SK-N-SH (cell line): ENCODE measurements at regions not wholly inside any gene's neighbourhood (a gene's known extent, or its start where the extent isn't known, plus 50 kb on each side); places are given as distances from the start of the nearest gene placed in this dataset.

Experiments
- CTCF ChIA-PET: fragments of 300-600, 350-600 bp; formaldehyde crosslinking; extraction: SDS; loops from one replicate; lab custom pipeline; 2021; lab: Yijun Ruan, JAX
- POLR2A ChIA-PET: fragments of 350-600 bp; sonication (Branson Sonifier 250); formaldehyde crosslinking; extraction: SDS; loops from one replicate; lab custom pipeline; 2020; ENCODE audit warnings: antibody characterized with exemption, inconsistent platforms; lab: Yijun Ruan, JAX
- DNase-seq: peaks from one replicate; pipeline ENCODE4 v3.0.0; 2012
- H2AFZ ChIP-seq: fragments of 200-600 bp; sonication (generic); 2 replicates; pipeline ENCODE4 v1.8.1; 2016; ENCODE audit warnings: antibody characterized with exemption, mild to moderate bottlenecking, low read depth
- H3F3A ChIP-seq: fragments of 200-600 bp; sonication (generic); replicated peaks from 2 replicates; pipeline ENCODE3; 2016; ENCODE audit warnings: antibody characterized with exemption, mild to moderate bottlenecking; ENCODE audit not compliant: insufficient read depth
- H3K27ac ChIP-seq, 2 experiments: fragments of 200-500 bp in 1 of 2; fragments of 200-600 bp in 1 of 2; sonication (Bioruptor generic) in 1 of 2; sonication (generic), shearing (Covaris generic) in 1 of 2; 2 replicates each; pipeline versions ENCODE4 v1.5.1 to v1.6.1; 2014 to 2016; ENCODE audit warnings: low read depth in 2 of 2, inconsistent platforms in 1 of 2, low read length in 1 of 2, mild to moderate bottlenecking in 1 of 2, mixed read lengths in 1 of 2
- H3K27me3 ChIP-seq: fragments of 200-600 bp; sonication (generic), shearing (Covaris generic); 2 replicates; pipeline ENCODE4 v1.6.1; 2016; ENCODE audit warnings: mixed run types; ENCODE audit not compliant: insufficient read depth
- H3K36me3 ChIP-seq, 2 experiments: fragments of 200-500 bp in 1 of 2; fragments of 200-600 bp in 1 of 2; sonication (Bioruptor generic) in 1 of 2; sonication (generic) in 1 of 2; replicated peaks in 1 of 2; 2 replicates each; pipeline versions ENCODE3 to v1.5.1; 2014 to 2016; ENCODE audit warnings: low read length in 1 of 2, mild to moderate bottlenecking in 1 of 2; ENCODE audit not compliant: insufficient read depth in 2 of 2, control insufficient read depth in 1 of 2
- H3K4me1 ChIP-seq, 2 experiments: fragments of 200-500 bp in 1 of 2; fragments of 200-600 bp in 1 of 2; sonication (Bioruptor generic) in 1 of 2; sonication (generic), shearing (Covaris generic) in 1 of 2; 2 replicates each; pipeline versions ENCODE4 v1.5.1 to v1.6.1; 2014 to 2016; ENCODE audit warnings: low read depth in 1 of 2, low read length in 1 of 2, mixed run types in 1 of 2; ENCODE audit not compliant: insufficient read depth in 2 of 2, control insufficient read depth in 1 of 2
- H3K4me2 ChIP-seq: fragments of 200-600 bp; sonication (generic), shearing (Covaris generic); 2 replicates; pipeline ENCODE4 v1.6.1; 2017; ENCODE audit warnings: mixed run types
- H3K4me3 ChIP-seq, 2 experiments: fragments of 200-500 bp in 1 of 2; fragments of 200-600 bp in 1 of 2; sonication (Bioruptor generic) in 1 of 2; sonication (generic), shearing (Covaris generic) in 1 of 2; 2 replicates each; pipeline versions ENCODE4 v1.5.1 to v1.8.1; 2014 to 2016; ENCODE audit warnings: low read depth in 2 of 2, inconsistent platforms in 1 of 2, low read length in 1 of 2, mild to moderate bottlenecking in 1 of 2, mixed read lengths in 1 of 2, moderate library complexity in 1 of 2
- H3K79me2 ChIP-seq: fragments of 200-600 bp; sonication (generic); 2 replicates; pipeline ENCODE4 v1.8.1; 2017; ENCODE audit warnings: mild to moderate bottlenecking; ENCODE audit not compliant: insufficient read depth
- H3K9ac ChIP-seq: fragments of 200-600 bp; sonication (generic); 2 replicates; pipeline ENCODE4 v1.6.1; 2017; ENCODE audit warnings: mixed run types
- H3K9me2 ChIP-seq: fragments of 200-600 bp; sonication (generic); 2 replicates; pipeline ENCODE4 v1.6.1; 2017; ENCODE audit warnings: mixed run types
- H3K9me3 ChIP-seq: fragments of 200-600 bp; sonication (generic); 2 replicates; pipeline ENCODE4 v1.6.1; 2017; ENCODE audit warnings: mixed run types, mild to moderate bottlenecking, moderate library complexity
- H4K20me1 ChIP-seq: fragments of 200-600 bp; sonication (generic); 2 replicates; pipeline ENCODE4 v1.6.1; 2017; ENCODE audit warnings: mild to moderate bottlenecking, mixed run types; ENCODE audit not compliant: insufficient read depth
- ELF1 ChIP-seq: IDR thresholded peaks from 2 replicates; pipeline ENCODE4 v1.4.0; 2012
- EP300 ChIP-seq, 2 experiments: IDR thresholded peaks; 2 replicates each; pipeline versions ENCODE4 v1.4.0 to v1.6.1; 2012; ENCODE audit warnings: borderline replicate concordance in 1 of 2, low read depth in 1 of 2, low read length in 1 of 2
- EZH2phosphoT487 ChIP-seq: fragments of 200-600 bp; sonication (generic); IDR thresholded peaks from 2 replicates; pipeline ENCODE4 v1.6.1; 2017; ENCODE audit warnings: low read depth, mixed run types, mild to moderate bottlenecking, antibody characterized with exemption, moderate library complexity, borderline replicate concordance
- FOSL2 ChIP-seq: IDR thresholded peaks from 2 replicates; pipeline ENCODE4 v1.4.0; 2012; ENCODE audit warnings: low read depth, mild to moderate bottlenecking, moderate library complexity, borderline replicate concordance
- FOXJ3 ChIP-seq: sonication (generic); formaldehyde crosslinking; IDR thresholded peaks from 2 replicates; pipeline ENCODE4 v1.5.1; 2020; ENCODE audit warnings: mild to moderate bottlenecking, missing genetic modification reagents
- FOXM1 ChIP-seq: IDR thresholded peaks from 2 replicates; pipeline ENCODE4 v1.4.0; 2012; ENCODE audit warnings: low read depth, mild to moderate bottlenecking
- GABPA ChIP-seq: IDR thresholded peaks from 2 replicates; pipeline ENCODE4 v1.4.0; 2012; ENCODE audit warnings: low read depth, mild to moderate bottlenecking
- GATA2 ChIP-seq: sonication (generic); formaldehyde crosslinking; IDR thresholded peaks from 2 replicates; pipeline ENCODE4 v1.5.0; 2020; ENCODE audit warnings: mild to moderate bottlenecking, missing genetic modification reagents
- MEF2A ChIP-seq: IDR thresholded peaks from 2 replicates; pipeline ENCODE4 v1.4.0; 2012; ENCODE audit warnings: low read depth, borderline replicate concordance
- NFIC ChIP-seq: IDR thresholded peaks from 2 replicates; pipeline ENCODE4 v1.4.0; 2012; ENCODE audit warnings: borderline replicate concordance
- POLR2AphosphoS5 ChIP-seq: IDR thresholded peaks from 2 replicates; pipeline ENCODE4 v1.6.1; 2012; ENCODE audit warnings: low read depth, low read length
- RCOR1 ChIP-seq: fragments of 150-350 bp; IDR thresholded peaks from 2 replicates; pipeline ENCODE4 v1.6.1; 2017; ENCODE audit warnings: antibody characterized with exemption, low read length
- RXRA ChIP-seq: IDR thresholded peaks from 2 replicates; pipeline ENCODE4 v1.4.0; 2012; ENCODE audit warnings: low read depth, mild to moderate bottlenecking, borderline replicate concordance
- SMC3 ChIP-seq: IDR thresholded peaks from 2 replicates; pipeline ENCODE4 v1.6.1; 2012; ENCODE audit warnings: low read depth, low read length, improper control_type of control experiment
- TAF1 ChIP-seq: IDR thresholded peaks from 2 replicates; pipeline ENCODE4 v1.6.1; 2012; ENCODE audit warnings: low read depth, mild to moderate bottlenecking, low read length, moderate library complexity, borderline replicate concordance
- TEAD4 ChIP-seq: IDR thresholded peaks from 2 replicates; pipeline ENCODE4 v1.4.0; 2012; ENCODE audit warnings: mild to moderate bottlenecking, borderline replicate concordance; ENCODE audit not compliant: insufficient read depth
- YY1 ChIP-seq: IDR thresholded peaks from 2 replicates; pipeline ENCODE4 v1.4.0; 2012; ENCODE audit warnings: low read depth, mild to moderate bottlenecking
- WGBS: methylation state at CpG from one replicate; pipeline ENCODE4 v1.1.6; 2017; ENCODE audit warnings: low lambda C conversion rate; 5-methylcytosine and 5-hydroxymethylcytosine counted together
- TF ChIP-seq, protein P1 (sequence below): IDR thresholded peaks from 2 replicates; pipeline ENCODE4 v1.4.0; 2012; ENCODE audit warnings: low read depth, borderline replicate concordance
- TF ChIP-seq, protein P2 (sequence below): fragments of 150-350 bp; IDR thresholded peaks from 2 replicates; pipeline ENCODE4 v1.6.1; 2017; ENCODE audit warnings: antibody characterized with exemption, low read length, low read depth, borderline replicate concordance
- TF ChIP-seq, protein P3 (sequence below): IDR thresholded peaks from 2 replicates; pipeline ENCODE4 v1.4.0; 2012; ENCODE audit warnings: low read depth, borderline replicate concordance

DNA sequence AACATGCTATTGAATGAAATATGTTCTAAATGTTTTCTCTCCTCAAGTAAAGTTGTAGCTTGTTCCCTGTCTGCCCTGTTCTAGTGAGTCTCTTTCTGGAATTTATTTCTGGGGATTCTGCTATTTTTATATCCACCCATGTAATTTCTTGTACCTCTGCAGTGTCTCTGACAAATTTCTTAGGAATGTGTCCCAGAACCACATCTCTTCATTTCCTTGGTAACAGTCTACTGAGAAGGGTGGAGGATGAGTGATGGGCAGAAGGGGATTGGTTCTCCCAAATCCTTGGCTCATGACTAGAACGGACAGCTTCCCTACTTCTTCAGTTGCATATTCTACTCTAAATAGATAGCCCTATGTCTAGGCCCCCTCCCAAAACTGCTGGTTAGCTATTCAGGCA lies 490.6 kb upstream of the LINC00305 start:
- no peaks in the 10 kb centered on the region for H3K4me1 ChIP-seq
- WGBS = 29% methylated on average over 1 of the region's 1 CpG
- no peak overlapping the region for H2AFZ ChIP-seq
- no peak overlapping the region for H3K4me3 ChIP-seq
- H3K36me3 ChIP-seq = no peaks in the 10 kb centered on the region
- ChIA-PET POLR2A (no interaction called here), CTCF (interaction anchor here (0.7 kb wide), 1 partner anchor 15 kb away, joined by 3 read pairs; no protein-coding TSS in a partner anchor)
- H3K79me2 ChIP-seq = no peaks in the 10 kb centered on the region
- H3K27me3 ChIP-seq = no peaks in the 10 kb centered on the region
- DNase-seq = no peak
- H3F3A ChIP-seq = no peaks in the 10 kb centered on the region
- H3K9me2 ChIP-seq = no peaks in the 10 kb centered on the region
- H3K27ac ChIP-seq = no peak overlapping the region
- no peak overlapping the region for H3K9ac ChIP-seq
- no peaks in the 10 kb centered on the region; the same call in 1 of the 2 replicates for H3K9me3 ChIP-seq
- H3K4me2 ChIP-seq = no peak overlapping the region
- no peaks in the 10 kb centered on the region for H4K20me1 ChIP-seq
- TF ChIP-seq POLR2AphosphoS5 (no peak), TEAD4 (no peak), EP300 (IDR thresholded peaks at IDR 0.05; ENCODE audit: borderline replicate concordance in 1 of 2, low read depth in 1 of 2, low read length in 1 of 2) (no peak), GABPA (no peak), RCOR1 (no peak), GATA2 (CRISPR knock-in tag) (no peak), FOXM1 (no peak), EZH2phosphoT487 (no peak), TAF1 (no peak), RXRA (no peak), SMC3 (no peak), MEF2A (no peak), FOXJ3 (CRISPR knock-in tag) (no peak), FOSL2 (no peak), ELF1 (no peak), NFIC (no peak), YY1 (no peak)
- TF ChIP-seq, protein P1, sequence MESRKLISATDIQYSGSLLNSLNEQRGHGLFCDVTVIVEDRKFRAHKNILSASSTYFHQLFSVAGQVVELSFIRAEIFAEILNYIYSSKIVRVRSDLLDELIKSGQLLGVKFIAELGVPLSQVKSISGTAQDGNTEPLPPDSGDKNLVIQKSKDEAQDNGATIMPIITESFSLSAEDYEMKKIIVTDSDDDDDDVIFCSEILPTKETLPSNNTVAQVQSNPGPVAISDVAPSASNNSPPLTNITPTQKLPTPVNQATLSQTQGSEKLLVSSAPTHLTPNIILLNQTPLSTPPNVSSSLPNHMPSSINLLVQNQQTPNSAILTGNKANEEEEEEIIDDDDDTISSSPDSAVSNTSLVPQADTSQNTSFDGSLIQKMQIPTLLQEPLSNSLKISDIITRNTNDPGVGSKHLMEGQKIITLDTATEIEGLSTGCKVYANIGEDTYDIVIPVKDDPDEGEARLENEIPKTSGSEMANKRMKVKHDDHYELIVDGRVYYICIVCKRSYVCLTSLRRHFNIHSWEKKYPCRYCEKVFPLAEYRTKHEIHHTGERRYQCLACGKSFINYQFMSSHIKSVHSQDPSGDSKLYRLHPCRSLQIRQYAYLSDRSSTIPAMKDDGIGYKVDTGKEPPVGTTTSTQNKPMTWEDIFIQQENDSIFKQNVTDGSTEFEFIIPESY = no peak
- TF ChIP-seq, protein P2, sequence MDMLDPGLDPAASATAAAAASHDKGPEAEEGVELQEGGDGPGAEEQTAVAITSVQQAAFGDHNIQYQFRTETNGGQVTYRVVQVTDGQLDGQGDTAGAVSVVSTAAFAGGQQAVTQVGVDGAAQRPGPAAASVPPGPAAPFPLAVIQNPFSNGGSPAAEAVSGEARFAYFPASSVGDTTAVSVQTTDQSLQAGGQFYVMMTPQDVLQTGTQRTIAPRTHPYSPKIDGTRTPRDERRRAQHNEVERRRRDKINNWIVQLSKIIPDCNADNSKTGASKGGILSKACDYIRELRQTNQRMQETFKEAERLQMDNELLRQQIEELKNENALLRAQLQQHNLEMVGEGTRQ = no peak
- TF ChIP-seq, protein P3, sequence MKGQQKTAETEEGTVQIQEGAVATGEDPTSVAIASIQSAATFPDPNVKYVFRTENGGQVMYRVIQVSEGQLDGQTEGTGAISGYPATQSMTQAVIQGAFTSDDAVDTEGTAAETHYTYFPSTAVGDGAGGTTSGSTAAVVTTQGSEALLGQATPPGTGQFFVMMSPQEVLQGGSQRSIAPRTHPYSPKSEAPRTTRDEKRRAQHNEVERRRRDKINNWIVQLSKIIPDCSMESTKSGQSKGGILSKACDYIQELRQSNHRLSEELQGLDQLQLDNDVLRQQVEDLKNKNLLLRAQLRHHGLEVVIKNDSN = no peak
